ENCODE measurements at regions not wholly inside any gene's neighbourhood (a gene's known extent, or its start where the extent isn't known, plus 50 kb on each side); places are given as distances from the start of the nearest gene placed in this dataset.
"Not testable (repeated sequence)": the region's sequence is repeated elsewhere in the genome, so short reads cannot be mapped to it uniquely, and the experiment has no call there.

DNA sequence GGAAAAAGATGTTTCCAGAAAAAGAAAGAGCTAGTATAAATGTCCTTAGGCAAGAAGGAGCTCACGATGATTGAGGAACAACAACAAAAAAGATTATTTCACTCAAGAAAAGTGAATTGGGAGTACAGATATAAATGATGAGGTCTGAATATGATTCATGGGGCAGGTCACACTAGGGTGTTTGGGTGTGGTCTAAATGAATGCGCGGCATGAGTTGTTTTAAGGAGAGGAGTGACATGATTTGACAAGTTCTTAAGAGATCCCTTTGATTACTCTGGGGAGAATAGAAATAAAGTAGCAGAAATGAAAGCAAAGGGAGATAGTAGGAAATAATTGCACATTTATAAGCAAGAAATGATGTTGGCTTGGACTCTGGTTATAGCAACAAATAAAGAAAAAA, 59.3 kb downstream of the NUTM2D start:
- TF ChIP-seq POU6F1 (CRISPR knock-in tag; IDR thresholded peaks at IDR 0.05; ENCODE audit: borderline replicate concordance, low read depth); RARB (CRISPR knock-in tag; IDR thresholded peaks at IDR 0.05); TCF4 (CRISPR knock-in tag; IDR thresholded peaks at IDR 0.05; ENCODE audit: borderline replicate concordance); ZNF8 (CRISPR knock-in tag; IDR thresholded peaks at IDR 0.05); TSHZ2 (CRISPR knock-in tag; IDR thresholded peaks at IDR 0.05); ZFP3 (CRISPR knock-in tag; IDR thresholded peaks at IDR 0.05): not testable (repeated sequence)
- TF ChIP-seq, protein P1, sequence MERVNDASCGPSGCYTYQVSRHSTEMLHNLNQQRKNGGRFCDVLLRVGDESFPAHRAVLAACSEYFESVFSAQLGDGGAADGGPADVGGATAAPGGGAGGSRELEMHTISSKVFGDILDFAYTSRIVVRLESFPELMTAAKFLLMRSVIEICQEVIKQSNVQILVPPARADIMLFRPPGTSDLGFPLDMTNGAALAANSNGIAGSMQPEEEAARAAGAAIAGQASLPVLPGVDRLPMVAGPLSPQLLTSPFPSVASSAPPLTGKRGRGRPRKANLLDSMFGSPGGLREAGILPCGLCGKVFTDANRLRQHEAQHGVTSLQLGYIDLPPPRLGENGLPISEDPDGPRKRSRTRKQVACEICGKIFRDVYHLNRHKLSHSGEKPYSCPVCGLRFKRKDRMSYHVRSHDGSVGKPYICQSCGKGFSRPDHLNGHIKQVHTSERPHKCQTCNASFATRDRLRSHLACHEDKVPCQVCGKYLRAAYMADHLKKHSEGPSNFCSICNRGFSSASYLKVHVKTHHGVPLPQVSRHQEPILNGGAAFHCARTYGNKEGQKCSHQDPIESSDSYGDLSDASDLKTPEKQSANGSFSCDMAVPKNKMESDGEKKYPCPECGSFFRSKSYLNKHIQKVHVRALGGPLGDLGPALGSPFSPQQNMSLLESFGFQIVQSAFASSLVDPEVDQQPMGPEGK (CRISPR knock-in tag; IDR thresholded peaks at IDR 0.05; ENCODE audit: borderline replicate concordance): not testable (repeated sequence)

All from SK-N-SH treated with all-trans-retinoic acid at 6 μM for 48 hours (cell line).